ENCODE measurements at regions not wholly inside any gene's neighbourhood (a gene's known extent, or its start where the extent isn't known, plus 50 kb on each side); places are given as distances from the start of the nearest gene placed in this dataset.

- H3K4me3 ChIP-seq (replicated peaks; ENCODE audit: low read depth, low read length) = no peak overlapping the region
- no peak for TF ChIP-seq CTCF (IDR thresholded peaks at IDR 0.05; ENCODE audit: low read length, missing control alignments)
These were observed 393.0 kb downstream of the PAX1 start for GRCh38 chr20:22098511-22098910.

DNA sequence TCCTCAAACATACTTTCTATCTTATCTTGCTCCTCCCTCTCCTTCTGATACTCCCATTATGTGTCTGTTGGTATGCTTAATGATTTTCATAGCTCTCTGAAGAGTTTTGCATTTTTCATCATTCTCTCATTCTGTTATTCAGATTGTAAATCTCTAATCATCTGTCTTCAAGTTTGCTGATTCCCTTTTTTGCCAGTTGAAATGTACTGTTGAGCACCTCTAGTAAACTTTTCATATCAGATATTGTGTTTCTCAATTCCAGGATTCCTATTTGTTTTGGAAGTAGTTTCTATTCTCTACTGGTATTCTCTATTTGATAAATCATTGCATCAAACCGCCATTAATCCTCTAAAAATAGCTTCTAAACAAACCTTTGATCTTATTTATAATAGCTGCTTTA, 387.7 kb downstream of the PAX1 start:
- no peak for DNase-seq (ENCODE audit: low read depth)
- no peak for TF ChIP-seq CTCF (IDR thresholded peaks at IDR 0.05; ENCODE audit: low read length, missing control alignments)
- no peak overlapping the region for H3K4me3 ChIP-seq (replicated peaks; ENCODE audit: low read depth, low read length)

More at GRCh38 chr20:22098511-22098910, 393.0 kb downstream of the PAX1 start:
- no peak for DNase-seq (ENCODE audit: low read depth)

- no peak overlapping the region for H3K4me3 ChIP-seq (replicated peaks; ENCODE audit: low read depth, low read length)
- DNase-seq (ENCODE audit: low read depth) = no peak
- no peak for TF ChIP-seq CTCF (IDR thresholded peaks at IDR 0.05; ENCODE audit: low read length, missing control alignments)
These were observed 383.4 kb downstream of the PAX1 start for GRCh38 chr20:22088882-22089281.

DNA sequence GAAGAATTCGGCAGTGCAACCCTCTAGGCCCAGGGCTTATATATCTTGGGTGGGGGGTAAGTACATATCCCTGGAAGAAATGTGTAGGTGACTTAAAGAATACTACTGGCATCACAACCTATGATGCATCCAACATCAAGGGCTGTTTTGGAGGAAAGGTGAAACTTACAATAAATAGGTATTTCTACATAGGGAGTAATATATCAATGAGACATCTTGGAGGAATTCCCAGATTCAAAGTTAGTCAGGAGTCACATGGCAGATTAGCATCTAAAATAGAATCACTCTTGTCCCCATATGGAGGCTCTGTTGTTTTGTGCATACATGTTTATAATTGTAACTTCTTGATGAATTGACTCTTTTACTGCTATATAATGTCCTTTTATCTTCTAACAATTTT, 375.5 kb downstream of the PAX1 start:
- no peak for DNase-seq (ENCODE audit: low read depth)
- no peak for TF ChIP-seq CTCF (IDR thresholded peaks at IDR 0.05; ENCODE audit: low read length, missing control alignments)

GRCh38 chr20:22074635-22075034, 369.2 kb downstream of the PAX1 start:
- no peak overlapping the region for H3K4me3 ChIP-seq (replicated peaks; ENCODE audit: low read depth, low read length)
- TF ChIP-seq CTCF (IDR thresholded peaks at IDR 0.05; ENCODE audit: low read length, missing control alignments) = no peak
- no peak for DNase-seq (ENCODE audit: low read depth)

More for the DNA sequence above, 375.5 kb downstream of the PAX1 start:
- H3K4me3 ChIP-seq (replicated peaks; ENCODE audit: low read depth, low read length) = no peak overlapping the region

- no peak for DNase-seq (ENCODE audit: low read depth)
- no peak for TF ChIP-seq CTCF (IDR thresholded peaks at IDR 0.05; ENCODE audit: low read length, missing control alignments)
- H3K4me3 ChIP-seq (replicated peaks; ENCODE audit: low read depth, low read length) = no peak overlapping the region
These were observed 366.4 kb downstream of the PAX1 start for GRCh38 chr20:22071841-22072240.

GRCh38 chr20:22070610-22071058, 365.2 kb downstream of the PAX1 start:
- TF ChIP-seq CTCF (IDR thresholded peaks at IDR 0.05; ENCODE audit: low read length, missing control alignments) = no peak
- DNase-seq (ENCODE audit: low read depth) = no peak

More at GRCh38 chr20:22070610-22071058, 365.2 kb downstream of the PAX1 start:
- no peak overlapping the region for H3K4me3 ChIP-seq (replicated peaks; ENCODE audit: low read depth, low read length)

All from fibroblast of pulmonary artery (primary cell).